ENCODE measurements at regions not wholly inside any gene's neighbourhood (a gene's known extent, or its start where the extent isn't known, plus 50 kb on each side); places are given as distances from the start of the nearest gene placed in this dataset.

DNA sequence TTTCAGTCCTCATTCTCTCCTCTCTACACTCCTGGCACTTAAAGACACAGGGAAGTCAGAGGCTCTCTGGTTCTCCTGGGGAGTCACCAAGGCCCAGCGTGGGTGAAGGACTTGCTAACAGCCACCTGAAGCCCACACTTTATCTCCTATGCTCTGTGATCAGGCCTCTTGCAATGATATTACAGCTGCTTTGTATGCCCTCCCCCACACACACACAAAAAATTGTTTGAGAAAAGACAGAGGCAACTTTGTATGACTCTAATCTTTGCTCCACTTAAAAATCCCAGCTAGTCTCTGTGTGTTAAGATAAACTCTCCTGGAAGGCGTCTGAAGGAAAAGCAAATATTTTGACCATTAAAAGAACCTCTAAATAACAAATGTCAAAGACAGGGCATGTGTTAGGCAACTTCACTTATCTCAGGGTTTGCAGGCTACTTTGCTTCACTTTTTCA is 507.2 kb downstream of the TNS3 start:
- TF ChIP-seq FOXA1 (IDR thresholded peaks at IDR 0.05) (no peak), LEF1 (IDR thresholded peaks at IDR 0.05; ENCODE audit: borderline replicate concordance) (no peak), FOXM1 (IDR thresholded peaks at IDR 0.05; ENCODE audit: borderline replicate concordance) (no peak), SUZ12 (IDR thresholded peaks at IDR 0.05) (no peak), FOXK2 (IDR thresholded peaks at IDR 0.05) (no peak), SP1 (IDR thresholded peaks at IDR 0.05) (no peak), NFRKB (IDR thresholded peaks at IDR 0.05) (no peak), ZNF384 (IDR thresholded peaks at IDR 0.05) (no peak), HDGF (IDR thresholded peaks at IDR 0.05; ENCODE audit: borderline replicate concordance) (no peak), CTBP1 (IDR thresholded peaks at IDR 0.05; ENCODE audit: borderline replicate concordance) (no peak), ELF4 (IDR thresholded peaks at IDR 0.05) (no peak), BHLHE40 (IDR thresholded peaks at IDR 0.05; ENCODE audit: borderline replicate concordance) (no peak), ARNT (IDR thresholded peaks at IDR 0.05) (no peak), L3MBTL2 (conservative IDR thresholded peaks at IDR 0.05) (no peak)

Data from HEK293T (cell line).